ENCODE measurements at regions not wholly inside any gene's neighbourhood (a gene's known extent, or its start where the extent isn't known, plus 50 kb on each side); places are given as distances from the start of the nearest gene placed in this dataset.

DNA sequence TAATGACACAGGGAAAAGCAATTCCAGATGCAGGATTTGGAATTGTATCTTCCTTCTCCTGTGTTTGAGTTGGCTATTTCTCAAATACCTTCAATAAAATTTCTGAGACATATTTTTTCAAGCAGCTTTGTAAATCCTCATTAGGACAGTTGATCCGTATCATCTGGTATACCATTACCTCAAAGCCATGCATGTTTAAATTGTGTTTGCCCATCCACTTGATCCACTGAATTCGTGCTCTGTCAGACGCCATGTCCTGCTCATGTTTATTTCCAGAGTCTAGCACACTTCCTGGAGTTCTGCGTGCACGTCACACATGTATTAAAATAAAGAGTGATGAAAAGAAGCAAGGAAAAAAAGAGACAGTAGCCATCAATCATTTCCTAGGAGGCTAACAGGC lies 141.8 kb upstream of the CDC14C start:
- TF ChIP-seq, protein P1, sequence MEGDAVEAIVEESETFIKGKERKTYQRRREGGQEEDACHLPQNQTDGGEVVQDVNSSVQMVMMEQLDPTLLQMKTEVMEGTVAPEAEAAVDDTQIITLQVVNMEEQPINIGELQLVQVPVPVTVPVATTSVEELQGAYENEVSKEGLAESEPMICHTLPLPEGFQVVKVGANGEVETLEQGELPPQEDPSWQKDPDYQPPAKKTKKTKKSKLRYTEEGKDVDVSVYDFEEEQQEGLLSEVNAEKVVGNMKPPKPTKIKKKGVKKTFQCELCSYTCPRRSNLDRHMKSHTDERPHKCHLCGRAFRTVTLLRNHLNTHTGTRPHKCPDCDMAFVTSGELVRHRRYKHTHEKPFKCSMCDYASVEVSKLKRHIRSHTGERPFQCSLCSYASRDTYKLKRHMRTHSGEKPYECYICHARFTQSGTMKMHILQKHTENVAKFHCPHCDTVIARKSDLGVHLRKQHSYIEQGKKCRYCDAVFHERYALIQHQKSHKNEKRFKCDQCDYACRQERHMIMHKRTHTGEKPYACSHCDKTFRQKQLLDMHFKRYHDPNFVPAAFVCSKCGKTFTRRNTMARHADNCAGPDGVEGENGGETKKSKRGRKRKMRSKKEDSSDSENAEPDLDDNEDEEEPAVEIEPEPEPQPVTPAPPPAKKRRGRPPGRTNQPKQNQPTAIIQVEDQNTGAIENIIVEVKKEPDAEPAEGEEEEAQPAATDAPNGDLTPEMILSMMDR (IDR thresholded peaks at IDR 0.05; ENCODE audit: poor library complexity): no peak
- no peak for TF ChIP-seq EZH2phosphoT487 (IDR thresholded peaks at IDR 0.05; ENCODE audit: low read depth, severe bottlenecking, unreplicated experiment)
